RKO (cell line): ENCODE measurements at regions not wholly inside any gene's neighbourhood (a gene's known extent, or its start where the extent isn't known, plus 50 kb on each side); places are given as distances from the start of the nearest gene placed in this dataset.

Experiments
- DNase-seq: peaks from one replicate; pipeline ENCODE4 v3.0.0-alpha.2; 2016; ENCODE audit warnings: low spot score

GRCh38 chr4:31516520-31516919 lies 796.4 kb downstream of the PCDH7 start:
- DNase-seq = no peak

GRCh38 chr4:31518796-31519250 lies 798.7 kb downstream of the PCDH7 start:
- DNase-seq = peak; percentile 67

- no peak for DNase-seq
Measured at GRCh38 chr4:31530555-31530954, 810.4 kb downstream of the PCDH7 start.

GRCh38 chr4:31538877-31539276 lies 818.7 kb downstream of the PCDH7 start:
- no peak for DNase-seq

GRCh38 chr4:31539284-31540069 lies 819.3 kb downstream of the PCDH7 start:
- DNase-seq = no peak

GRCh38 chr4:31545330-31545729 lies 825.2 kb downstream of the PCDH7 start:
- DNase-seq = no peak

- no peak for DNase-seq
Measured at GRCh38 chr4:31545755-31546154, 825.6 kb downstream of the PCDH7 start.

GRCh38 chr4:31548021-31548420 lies 827.9 kb downstream of the PCDH7 start:
- no peak for DNase-seq

- DNase-seq = no peak
Measured at GRCh38 chr4:31548823-31549222, 828.7 kb downstream of the PCDH7 start.

- DNase-seq = no peak
Measured at GRCh38 chr4:31549256-31549655, 829.1 kb downstream of the PCDH7 start.

GRCh38 chr4:31557437-31557836 lies 837.3 kb downstream of the PCDH7 start:
- DNase-seq = no peak

GRCh38 chr4:31573554-31573953 lies 853.4 kb downstream of the PCDH7 start:
- DNase-seq = no peak

GRCh38 chr4:31575504-31575903 lies 855.3 kb downstream of the PCDH7 start:
- DNase-seq = no peak

GRCh38 chr4:31580843-31581242 lies 860.7 kb downstream of the PCDH7 start:
- no peak for DNase-seq

GRCh38 chr4:31585503-31585902 lies 865.3 kb downstream of the PCDH7 start:
- no peak for DNase-seq

- DNase-seq = no peak
Measured at GRCh38 chr4:31592293-31592692, 872.1 kb downstream of the PCDH7 start.

GRCh38 chr4:31595496-31595895 lies 875.3 kb downstream of the PCDH7 start:
- DNase-seq = no peak

- no peak for DNase-seq
Measured at GRCh38 chr4:31598639-31599038, 878.5 kb downstream of the PCDH7 start.

GRCh38 chr4:31601793-31602192 lies 881.6 kb downstream of the PCDH7 start:
- DNase-seq = no peak

- DNase-seq = no peak
Measured at GRCh38 chr4:31613946-31614623, 893.9 kb downstream of the PCDH7 start.

- no peak for DNase-seq
Measured at GRCh38 chr4:31617667-31618066, 897.5 kb downstream of the PCDH7 start.

- DNase-seq = no peak
Measured at GRCh38 chr4:31620476-31620875, 900.3 kb downstream of the PCDH7 start.

- no peak for DNase-seq
Measured at GRCh38 chr4:31645236-31645635, 925.1 kb downstream of the PCDH7 start.

GRCh38 chr4:31647786-31648185 lies 927.6 kb downstream of the PCDH7 start:
- no peak for DNase-seq
